Progenitor cell of endocrine pancreas (in vitro differentiated cells): ENCODE measurements at regions not wholly inside any gene's neighbourhood (a gene's known extent, or its start where the extent isn't known, plus 50 kb on each side); places are given as distances from the start of the nearest gene placed in this dataset.

Source experiments
- DNase-seq: peaks from one replicate; pipeline ENCODE4 v3.0.0; 2021; ENCODE audit warnings: low spot score; ENCODE audit not compliant: unreplicated experiment
- H3K27ac Mint-ChIP-seq: 2 replicates; pipeline ENCODE4 v1.8.0; 2021; ENCODE audit warnings: mild to moderate bottlenecking, moderate library complexity, mixed read lengths
- H3K27me3 Mint-ChIP-seq: 2 replicates; pipeline ENCODE4 v1.8.0; 2021; ENCODE audit warnings: mixed read lengths
- H3K36me3 Mint-ChIP-seq: 2 replicates; pipeline ENCODE4 v1.8.0; 2022; ENCODE audit warnings: mixed read lengths; ENCODE audit not compliant: insufficient read depth
- H3K4me1 Mint-ChIP-seq: 2 replicates; pipeline ENCODE4 v1.8.0; 2021; ENCODE audit warnings: low read depth, mixed read lengths
- H3K4me3 Mint-ChIP-seq: 2 replicates; pipeline ENCODE4 v1.8.0; 2021; ENCODE audit warnings: low read depth, mild to moderate bottlenecking, moderate library complexity, mixed read lengths
- H3K9me3 Mint-ChIP-seq: 2 replicates; pipeline ENCODE4 v1.8.0; 2021; ENCODE audit warnings: low read depth, mixed read lengths
- TF ChIP-seq, protein P1 (sequence below): fragments of 200-600 bp; sonication (generic); IDR thresholded peaks from one replicate; pipeline ENCODE4 v1.5.0; 2021; ENCODE audit warnings: antibody characterized with exemption, mild to moderate bottlenecking; ENCODE audit not compliant: unreplicated experiment

DNA sequence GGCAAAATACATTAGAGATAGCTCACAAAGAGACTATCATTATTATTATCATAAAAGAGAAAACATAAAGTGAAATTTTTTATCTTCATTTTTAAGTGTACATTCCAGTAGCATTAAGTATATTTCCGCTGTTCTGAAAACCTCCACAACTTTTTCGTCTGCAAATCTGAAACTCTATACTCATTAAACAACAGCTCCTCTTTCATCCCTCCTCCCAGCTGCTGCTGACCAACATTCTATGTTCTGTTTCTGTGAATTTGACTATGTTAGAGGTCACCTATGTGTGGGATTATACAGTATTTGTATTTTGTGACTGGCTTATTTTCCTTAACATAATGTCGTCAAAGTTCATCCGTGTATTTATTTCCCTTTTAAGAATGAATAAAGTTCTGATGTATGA is 429.3 kb upstream of the TPK1 start:
- no peak for DNase-seq
- TF ChIP-seq, protein P1, sequence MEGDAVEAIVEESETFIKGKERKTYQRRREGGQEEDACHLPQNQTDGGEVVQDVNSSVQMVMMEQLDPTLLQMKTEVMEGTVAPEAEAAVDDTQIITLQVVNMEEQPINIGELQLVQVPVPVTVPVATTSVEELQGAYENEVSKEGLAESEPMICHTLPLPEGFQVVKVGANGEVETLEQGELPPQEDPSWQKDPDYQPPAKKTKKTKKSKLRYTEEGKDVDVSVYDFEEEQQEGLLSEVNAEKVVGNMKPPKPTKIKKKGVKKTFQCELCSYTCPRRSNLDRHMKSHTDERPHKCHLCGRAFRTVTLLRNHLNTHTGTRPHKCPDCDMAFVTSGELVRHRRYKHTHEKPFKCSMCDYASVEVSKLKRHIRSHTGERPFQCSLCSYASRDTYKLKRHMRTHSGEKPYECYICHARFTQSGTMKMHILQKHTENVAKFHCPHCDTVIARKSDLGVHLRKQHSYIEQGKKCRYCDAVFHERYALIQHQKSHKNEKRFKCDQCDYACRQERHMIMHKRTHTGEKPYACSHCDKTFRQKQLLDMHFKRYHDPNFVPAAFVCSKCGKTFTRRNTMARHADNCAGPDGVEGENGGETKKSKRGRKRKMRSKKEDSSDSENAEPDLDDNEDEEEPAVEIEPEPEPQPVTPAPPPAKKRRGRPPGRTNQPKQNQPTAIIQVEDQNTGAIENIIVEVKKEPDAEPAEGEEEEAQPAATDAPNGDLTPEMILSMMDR: no peak
- no peaks in the 10 kb centered on the region for H3K36me3 Mint-ChIP-seq
- peaks cover 4% of the 10 kb centered on the region for H3K9me3 Mint-ChIP-seq
- H3K4me1 Mint-ChIP-seq: no peaks in the 10 kb centered on the region
- no peak overlapping the region for H3K4me3 Mint-ChIP-seq
- no peaks in the 10 kb centered on the region for H3K27me3 Mint-ChIP-seq
- no peak overlapping the region for H3K27ac Mint-ChIP-seq

DNA sequence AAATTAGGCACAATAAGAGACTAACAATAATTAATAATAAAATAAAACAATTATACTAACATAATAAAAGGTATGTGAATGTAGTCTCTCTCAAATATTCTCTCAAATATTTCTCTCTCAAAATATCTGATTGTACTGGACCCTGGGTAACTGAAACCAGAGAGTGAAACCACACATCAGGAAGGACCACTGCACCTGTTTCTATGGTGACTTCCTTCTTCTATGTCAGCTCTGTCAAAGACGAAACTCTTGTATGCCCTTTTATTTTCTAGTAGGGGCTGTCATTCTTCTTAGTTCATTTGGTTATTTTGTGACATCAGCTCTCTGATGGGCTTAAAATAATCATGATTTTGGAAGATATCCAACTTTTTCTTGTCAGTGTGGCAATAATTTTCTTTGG is 428.0 kb upstream of the TPK1 start:
- Mint-ChIP-seq H3K4me1 (no peaks in the 10 kb centered on the region), H3K4me3 (no peak overlapping the region), H3K27ac (no peak overlapping the region), H3K9me3 (peaks cover 4% of the 10 kb centered on the region), H3K27me3 (no peaks in the 10 kb centered on the region), H3K36me3 (no peaks in the 10 kb centered on the region)
- DNase-seq: no peak
- TF ChIP-seq, protein P1: no peak

DNA sequence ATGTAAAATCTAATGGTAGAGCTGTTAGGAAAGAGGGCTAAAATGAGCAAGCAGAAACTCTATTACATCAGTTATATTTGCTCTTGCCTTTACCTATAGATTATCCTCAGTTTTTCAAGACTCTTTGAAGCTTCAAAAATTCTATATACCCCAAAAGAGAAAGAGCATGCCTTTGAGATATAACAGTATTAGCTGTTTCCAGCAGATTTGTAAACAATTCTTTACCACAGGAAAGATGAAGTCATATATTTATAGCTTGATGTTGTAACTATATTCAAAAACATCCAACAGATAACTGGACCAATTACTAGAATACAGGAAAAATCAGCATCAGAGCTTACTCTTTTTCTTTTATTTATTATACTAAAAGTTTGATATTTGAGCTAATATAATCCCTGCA is 416.2 kb upstream of the TPK1 start:
- TF ChIP-seq, protein P1: no peak
- Mint-ChIP-seq H3K4me1 (no peaks in the 10 kb centered on the region), H3K4me3 (no peak overlapping the region), H3K9me3 (peaks cover 11% of the 10 kb centered on the region), H3K27me3 (no peaks in the 10 kb centered on the region), H3K27ac (no peak overlapping the region), H3K36me3 (no peaks in the 10 kb centered on the region)
- no peak for DNase-seq

DNA sequence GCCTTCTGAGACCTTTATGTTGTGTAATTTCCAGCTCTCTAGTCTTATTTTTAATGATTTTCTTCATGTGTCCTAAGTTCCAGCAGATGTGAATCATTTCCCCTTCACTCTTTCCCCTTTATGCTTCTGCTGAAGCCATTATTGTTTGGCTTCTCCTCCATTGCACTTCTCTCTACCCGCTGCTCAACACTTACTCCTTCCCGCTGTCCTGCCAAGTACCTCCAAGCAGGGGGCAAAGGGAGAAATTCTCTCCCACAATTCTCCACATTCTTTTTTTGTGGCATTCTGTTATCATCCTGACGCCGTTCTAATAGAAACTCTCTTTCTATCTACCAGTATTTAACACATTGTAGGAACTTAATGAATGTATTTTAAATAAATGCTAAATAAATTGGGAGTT is 388.9 kb upstream of the TPK1 start:
- Mint-ChIP-seq H3K36me3 (no peaks in the 10 kb centered on the region), H3K9me3 (no peaks in the 10 kb centered on the region), H3K27ac (no peak overlapping the region), H3K4me3 (no peak overlapping the region), H3K4me1 (no peaks in the 10 kb centered on the region), H3K27me3 (no peaks in the 10 kb centered on the region)
- DNase-seq: no peak
- TF ChIP-seq, protein P1: no peak

DNA sequence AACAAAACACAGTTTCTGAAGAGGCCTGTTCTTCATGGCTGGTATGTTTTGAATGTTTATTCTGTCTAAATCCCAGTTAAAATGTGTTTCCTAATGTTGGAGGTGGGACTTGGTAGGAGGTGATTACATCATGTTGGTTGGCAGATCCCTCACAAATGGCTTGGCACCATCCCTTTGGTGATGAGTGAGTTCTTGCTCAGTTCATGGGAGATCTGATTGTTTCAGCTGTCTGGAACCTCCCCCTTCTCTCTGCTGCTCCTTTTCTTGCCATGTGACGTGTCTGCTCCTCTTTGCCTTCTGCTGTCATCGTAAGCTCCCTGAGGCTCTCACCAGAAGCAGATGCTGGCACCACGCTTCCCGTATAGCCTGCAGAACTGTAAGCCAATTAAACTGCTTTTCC is 383.6 kb upstream of the TPK1 start:
- DNase-seq: no peak
- H3K36me3 Mint-ChIP-seq: no peaks in the 10 kb centered on the region
- no peaks in the 10 kb centered on the region for H3K27me3 Mint-ChIP-seq
- peaks cover 4% of the 10 kb centered on the region for H3K9me3 Mint-ChIP-seq
- no peak overlapping the region for H3K4me3 Mint-ChIP-seq
- no peaks in the 10 kb centered on the region for H3K4me1 Mint-ChIP-seq
- H3K27ac Mint-ChIP-seq: no peak overlapping the region
- TF ChIP-seq, protein P1: no peak

DNA sequence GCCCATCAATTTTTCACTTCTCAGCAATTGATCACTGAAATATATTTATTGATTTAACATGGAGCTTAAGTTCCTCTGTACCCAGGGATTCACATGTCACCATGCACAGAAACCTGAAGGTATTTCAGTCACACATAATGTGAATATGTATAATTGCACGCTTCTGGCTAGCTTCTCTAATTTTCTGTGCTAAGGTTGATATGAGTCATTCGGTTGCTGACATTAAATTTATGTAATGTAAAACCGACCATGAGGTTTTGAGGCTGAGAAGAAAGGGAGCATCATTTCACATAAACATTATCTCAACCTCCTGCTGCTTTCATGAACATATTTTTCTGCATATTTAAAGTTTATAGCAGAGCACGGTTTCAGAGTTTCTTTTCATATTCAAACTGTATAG is 381.0 kb upstream of the TPK1 start:
- H3K9me3 Mint-ChIP-seq: peaks cover 4% of the 10 kb centered on the region
- no peak overlapping the region for H3K4me3 Mint-ChIP-seq
- H3K4me1 Mint-ChIP-seq: no peaks in the 10 kb centered on the region
- H3K36me3 Mint-ChIP-seq: no peaks in the 10 kb centered on the region
- TF ChIP-seq, protein P1: no peak
- H3K27ac Mint-ChIP-seq: no peak overlapping the region
- H3K27me3 Mint-ChIP-seq: no peaks in the 10 kb centered on the region
- DNase-seq: no peak
